Heart left ventricle (tissue), 16 donors: ENCODE measurements at regions not wholly inside any gene's neighbourhood (a gene's known extent, or its start where the extent isn't known, plus 50 kb on each side); places are given as distances from the start of the nearest gene placed in this dataset.

ENCODE experiments used
- ATAC-seq, 4 donors: fragments of 200-7000 bp; cut with Tn5 transposase; one replicate each; pipeline ENCODE4 v1.9.1; 2020 to 2022; ENCODE audit warnings: moderate library complexity in 4 of 4, mild to moderate bottlenecking in 3 of 4, moderate number of reproducible peaks in 1 of 4
- DNase-seq, 5 donors: peaks; one replicate each; pipeline ENCODE4 v3.0.0-alpha.2; 2020
- H3K27ac ChIP-seq, 12 donors: fragments of 200-600 bp; sonication (generic) in 4 of 12; one replicate each; pipeline versions ENCODE4 v1.5.0 to v1.8.0; 2016 to 2022; ENCODE audit warnings: mild to moderate bottlenecking in 2 of 12
- H3K27me3 ChIP-seq, 9 donors: fragments of 200-600 bp; sonication (generic) in 2 of 9; one replicate each; pipeline versions ENCODE4 v1.5.1 to v1.8.0; 2016 to 2022; ENCODE audit warnings: mild to moderate bottlenecking in 3 of 9
- H3K36me3 ChIP-seq, 9 donors: fragments of 200-600 bp; sonication (generic) in 2 of 9; one replicate each; pipeline versions ENCODE4 v1.5.0 to v1.8.0; 2018 to 2022; ENCODE audit warnings: mild to moderate bottlenecking in 2 of 9
- H3K4me1 ChIP-seq, 12 donors: fragments of 200-600 bp; sonication (generic) in 4 of 12; one replicate each; pipeline versions ENCODE4 v1.5.0 to v1.8.0; 2016 to 2022; ENCODE audit warnings: mild to moderate bottlenecking in 3 of 12
- H3K4me3 ChIP-seq, 12 donors: fragments of 200-600 bp; sonication (generic) in 4 of 12; one replicate each; pipeline versions ENCODE4 v1.5.0 to v1.8.0; 2017 to 2022; ENCODE audit warnings: mild to moderate bottlenecking in 9 of 12, moderate library complexity in 4 of 12
- H3K9me3 ChIP-seq, 12 donors: fragments of 200-600 bp; sonication (generic) in 4 of 12; one replicate each; pipeline versions ENCODE4 v1.5.0 to v1.8.0; 2016 to 2022; ENCODE audit warnings: mild to moderate bottlenecking in 1 of 12
- CTCF ChIP-seq, 12 donors: fragments of 200-600 bp; sonication (generic) in 4 of 12; IDR thresholded peaks; one replicate each; pipeline versions ENCODE4 v1.5.0 to v1.8.0; 2018 to 2022; ENCODE audit warnings: antibody characterized with exemption in 12 of 12, mild to moderate bottlenecking in 5 of 12
- POLR2A ChIP-seq, 2 donors: fragments of 450-650 bp; IDR thresholded peaks; one replicate each; pipeline ENCODE4 v1.6.1; 2017; ENCODE audit warnings: antibody characterized with exemption in 2 of 2, mild to moderate bottlenecking in 2 of 2, moderate library complexity in 2 of 2
- WGBS, 4 donors: extraction: QIAGEN DNeasy Blood & Tissue Kit in 2 of 4; methylation state at CpG; one replicate each; pipeline versions ENCODE4 v1.1.5 to v1.1.7; 2013 to 2018; 5-methylcytosine and 5-hydroxymethylcytosine counted together
- intact Hi-C, 10 donors: fragments of 100-400 bp; cut with DNase I; formaldehyde crosslinking; loops; one replicate each; pipeline versions ENCODE4 v1.11.1 to v1.14.2; 2022
- donor health status: ischemic (EF 13 %, LVEDD 7.1; RV severe dilation, severe dysfunction).
- donor health status: healthy with polysubstance abuse.
- donor health status: DM: no; HTN: yes; CAD: no.
- donor health status: DM: no; HTN: no; CAD: no.
- donor health status: ischemic (EF 25% LVEDD 6.9; RV normal size, moderate dysfunction).
- donor health status: ischemic (EF 25% LVEDD 5.7; RV mildly dilated, moderate dysfunction).
- donor health status: healthy.
- donor health status: DM: yes; HTN: yes; CAD: no.
- donor health status: ischemic (EF 35%, LVEDD 5.7; RV mildly dilated, moderate dysfunction).
- donor health status: nonischemic (EF 11% LVEDD 7.7; RV severe dilation, severe dysfunction).
- donor health status: DM: yes; HTN: yes; CAD: no.
- donor health status: PGD.
- donor health status: ischemic (EF 29% LVEDD 5.4; RV normal size, mild dysfunction).
- donor health status: nonischemic (EF 23%, LVEDD 6.1; RV moderate dilation, normal function).

GRCh38 chr12:105840384-105840783, 298.4 kb downstream of the NUAK1 start:
- DNase-seq: no peak
- H3K27me3 ChIP-seq: no peaks in the 10 kb centered on the region
- peaks cover 0 to 18% (median 1%) of the 10 kb centered on the region in 12 donors for H3K4me1 ChIP-seq
- H3K4me3 ChIP-seq: no peak overlapping the region
- intact Hi-C loops: loop anchor here in 1 of 10 donors (10.0 kb wide), 1 partner anchor 56 kb away; no protein-coding TSS in a partner anchor
- no peak overlapping the region for H3K27ac ChIP-seq
- no peak for ATAC-seq
- 87 to 91% (median 89%) methylated on average over 4 of the region's 4 CpGs for WGBS, 4 donors
- no peaks in the 10 kb centered on the region for H3K9me3 ChIP-seq
- H3K36me3 ChIP-seq: no peaks in the 10 kb centered on the region
- no peak for TF ChIP-seq CTCF (IDR thresholded peaks at IDR 0.05)
- no peak for TF ChIP-seq POLR2A (IDR thresholded peaks at IDR 0.05)

- DNase-seq: no peak
- Histone ChIP-seq H3K9me3 (no peaks in the 10 kb centered on the region), H3K4me1 (peaks cover 0 to 15% (median 0%) of the 10 kb centered on the region in 12 donors), H3K27me3 (no peaks in the 10 kb centered on the region), H3K36me3 (no peaks in the 10 kb centered on the region), H3K4me3 (no peak overlapping the region), H3K27ac (no peak overlapping the region)
- intact Hi-C loops: loop anchor here in 1 of 10 donors (10.0 kb wide), 1 partner anchor 57 kb away; no protein-coding TSS in a partner anchor
- no peak for TF ChIP-seq CTCF (IDR thresholded peaks at IDR 0.05)
- no peak for TF ChIP-seq POLR2A (IDR thresholded peaks at IDR 0.05)
- ATAC-seq: peak in 1 of 4 donors; percentile 16
- 61 to 74% (median 68%) methylated on average over 4 of the region's 4 CpGs for WGBS, 4 donors
These were observed 296.9 kb downstream of the NUAK1 start for GRCh38 chr12:105841840-105842239.

GRCh38 chr12:105843561-105843960, 295.2 kb downstream of the NUAK1 start:
- Histone ChIP-seq H3K4me1 (peaks cover 0 to 15% (median 0%) of the 10 kb centered on the region in 12 donors), H3K27ac (no peak overlapping the region), H3K27me3 (no peaks in the 10 kb centered on the region), H3K4me3 (no peak overlapping the region), H3K9me3 (no peaks in the 10 kb centered on the region), H3K36me3 (no peaks in the 10 kb centered on the region)
- WGBS, 4 donors: 83 to 91% (median 88%) methylated on average over 2 of the region's 2 CpGs
- intact Hi-C loops: loop anchor here in 1 of 10 donors (10.0 kb wide), 1 partner anchor 59 kb away; no protein-coding TSS in a partner anchor
- no peak for DNase-seq
- no peak for ATAC-seq
- no peak for TF ChIP-seq CTCF (IDR thresholded peaks at IDR 0.05)
- TF ChIP-seq POLR2A (IDR thresholded peaks at IDR 0.05): no peak

GRCh38 chr12:105843986-105844760, 294.6 kb downstream of the NUAK1 start:
- no peak overlapping the region for H3K4me3 ChIP-seq
- ATAC-seq: peak in 1 of 4 donors; percentile 30

More at GRCh38 chr12:105843986-105844760, 294.6 kb downstream of the NUAK1 start:
- Histone ChIP-seq H3K9me3 (no peaks in the 10 kb centered on the region), H3K27ac (no peak overlapping the region), H3K36me3 (no peaks in the 10 kb centered on the region), H3K4me1 (peaks cover 0 to 15% (median 0%) of the 10 kb centered on the region in 12 donors), H3K27me3 (no peaks in the 10 kb centered on the region)
- 63 to 73% (median 71%) methylated on average over 11 of the region's 11 CpGs for WGBS, 4 donors
- no peak for DNase-seq
- intact Hi-C loops: loop anchor here in 1 of 10 donors (10.0 kb wide), 1 partner anchor 59 kb away; no protein-coding TSS in a partner anchor
- no peak for TF ChIP-seq POLR2A (IDR thresholded peaks at IDR 0.05)
- no peak for TF ChIP-seq CTCF (IDR thresholded peaks at IDR 0.05)
